ENCODE measurements at regions not wholly inside any gene's neighbourhood (a gene's known extent, or its start where the extent isn't known, plus 50 kb on each side); places are given as distances from the start of the nearest gene placed in this dataset.

DNA sequence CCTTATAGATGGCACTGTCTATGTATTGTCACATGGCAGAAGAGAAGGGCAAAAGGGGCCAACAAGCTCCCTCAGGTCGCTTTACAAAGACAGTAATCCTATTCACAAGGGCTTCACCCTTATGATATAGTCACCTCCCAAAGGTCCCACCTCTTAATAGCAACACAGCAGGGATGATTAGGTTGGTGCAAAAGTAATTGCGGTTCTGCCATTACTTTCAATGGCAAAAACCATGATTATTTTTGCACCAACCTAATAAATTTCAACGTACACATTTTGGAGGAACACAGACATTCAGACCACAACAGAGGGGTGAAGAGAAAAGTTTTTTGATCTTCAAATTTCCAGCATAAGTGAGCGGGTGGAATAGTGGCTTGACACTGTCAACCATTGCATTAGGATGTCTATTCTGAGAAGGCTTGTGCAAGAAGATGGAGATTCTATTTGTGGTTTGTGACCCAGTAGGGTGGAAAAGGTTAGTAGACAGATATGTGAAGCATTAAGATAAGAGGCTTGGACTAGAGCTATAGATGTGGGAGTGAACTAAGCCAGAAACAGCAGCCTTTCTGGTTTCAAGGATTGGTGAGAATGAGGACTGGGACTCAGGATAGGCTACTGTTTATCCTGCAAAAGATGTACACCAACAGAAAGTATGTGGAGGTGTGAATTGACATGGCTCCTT lies 75.5 kb upstream of the CPSF6 start:
- TF ChIP-seq GATA1 (IDR thresholded peaks at IDR 0.05; ENCODE audit: low read depth, low read length) (no peak), POLR2A (IDR thresholded peaks at IDR 0.05; ENCODE audit: low read length) (no peak)
